Uterus (tissue), 3 donors: ENCODE measurements at regions not wholly inside any gene's neighbourhood (a gene's known extent, or its start where the extent isn't known, plus 50 kb on each side); places are given as distances from the start of the nearest gene placed in this dataset.

Experiments
- DNase-seq, 2 donors: peaks; one replicate each; pipeline ENCODE4 v3.0.0-alpha.2; 2019 to 2020
- H3K27ac ChIP-seq, 2 donors: fragments of 200-600 bp; sonication (generic); 1 replicate in 1 of 2; 2 replicates in 1 of 2; pipeline ENCODE4 v1.5.1; 2016 to 2018
- H3K27me3 ChIP-seq, 2 donors: fragments of 200-600 bp; sonication (generic); one replicate each; pipeline ENCODE4 v1.5.1; 2018 to 2019; ENCODE audit warnings: control low read depth in 1 of 2
- H3K36me3 ChIP-seq, 2 donors: fragments of 200-600 bp; sonication (generic); one replicate each; pipeline ENCODE4 v1.5.1; 2019; ENCODE audit warnings: control low read depth in 1 of 2
- H3K4me1 ChIP-seq, 2 donors: fragments of 200-600 bp; sonication (generic); one replicate each; pipeline ENCODE4 v1.5.1; 2018 to 2019; ENCODE audit warnings: control low read depth in 1 of 2
- H3K4me3 ChIP-seq, 2 donors: fragments of 200-600 bp; sonication (generic); 1 replicate in 1 of 2; 2 replicates in 1 of 2; pipeline ENCODE4 v1.5.1; 2018 to 2019; ENCODE audit warnings: mild to moderate bottlenecking in 1 of 2
- H3K9me3 ChIP-seq, 2 donors: fragments of 200-600 bp; sonication (generic); one replicate each; pipeline ENCODE4 v1.5.1; 2019; ENCODE audit warnings: control low read depth in 1 of 2
- POLR2A ChIP-seq, 2 donors: fragments of 450-650 bp; IDR thresholded peaks; one replicate each; pipeline ENCODE4 v1.6.1; 2016; ENCODE audit warnings: antibody characterized with exemption in 2 of 2, mild to moderate bottlenecking in 1 of 2, moderate library complexity in 1 of 2
- intact Hi-C: fragments of 100-400 bp; cut with DNase I; formaldehyde crosslinking; loops from one replicate; pipeline ENCODE4 v1.15.1; 2023; ENCODE audit warnings: low total_unique reads
- TF ChIP-seq, protein P1 (sequence below), 4 experiments: fragments of 200-600 bp in 2 of 4; fragments of 450-650 bp in 2 of 4; sonication (generic) in 2 of 4; IDR thresholded peaks; one replicate each; pipeline ENCODE4 v1.5.1; 2016 to 2019; ENCODE audit warnings: antibody characterized with exemption in 4 of 4, mild to moderate bottlenecking in 2 of 4, moderate library complexity in 1 of 4
- donor health status: DM: yes; HTN: yes; CAD: no.

DNA sequence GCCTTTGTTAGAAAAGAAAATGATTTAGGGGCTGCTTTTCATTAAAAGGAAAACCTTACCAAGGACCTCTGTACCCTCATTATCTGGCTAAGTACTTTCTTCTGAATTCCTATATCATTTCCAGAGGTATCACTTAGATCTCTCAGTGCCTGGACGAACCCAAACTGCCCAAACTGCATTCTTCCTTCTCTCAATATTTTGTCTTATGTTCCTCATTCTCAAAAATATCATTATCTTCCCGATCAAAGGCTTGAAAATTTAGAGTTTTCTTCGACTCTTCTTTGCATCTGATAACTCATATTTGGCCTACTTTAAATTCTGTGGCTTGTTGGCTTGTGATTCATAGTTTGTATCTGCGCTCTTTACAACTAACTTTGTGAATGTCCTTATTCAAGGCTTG is 136.7 kb upstream of the TAF11L2 start:
- no peak for TF ChIP-seq POLR2A (IDR thresholded peaks at IDR 0.05)
- TF ChIP-seq, protein P1, sequence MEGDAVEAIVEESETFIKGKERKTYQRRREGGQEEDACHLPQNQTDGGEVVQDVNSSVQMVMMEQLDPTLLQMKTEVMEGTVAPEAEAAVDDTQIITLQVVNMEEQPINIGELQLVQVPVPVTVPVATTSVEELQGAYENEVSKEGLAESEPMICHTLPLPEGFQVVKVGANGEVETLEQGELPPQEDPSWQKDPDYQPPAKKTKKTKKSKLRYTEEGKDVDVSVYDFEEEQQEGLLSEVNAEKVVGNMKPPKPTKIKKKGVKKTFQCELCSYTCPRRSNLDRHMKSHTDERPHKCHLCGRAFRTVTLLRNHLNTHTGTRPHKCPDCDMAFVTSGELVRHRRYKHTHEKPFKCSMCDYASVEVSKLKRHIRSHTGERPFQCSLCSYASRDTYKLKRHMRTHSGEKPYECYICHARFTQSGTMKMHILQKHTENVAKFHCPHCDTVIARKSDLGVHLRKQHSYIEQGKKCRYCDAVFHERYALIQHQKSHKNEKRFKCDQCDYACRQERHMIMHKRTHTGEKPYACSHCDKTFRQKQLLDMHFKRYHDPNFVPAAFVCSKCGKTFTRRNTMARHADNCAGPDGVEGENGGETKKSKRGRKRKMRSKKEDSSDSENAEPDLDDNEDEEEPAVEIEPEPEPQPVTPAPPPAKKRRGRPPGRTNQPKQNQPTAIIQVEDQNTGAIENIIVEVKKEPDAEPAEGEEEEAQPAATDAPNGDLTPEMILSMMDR (IDR thresholded peaks at IDR 0.05), result no peak
- no peak overlapping the region for H3K4me3 ChIP-seq
- intact Hi-C loops, result no loop called here
- H3K9me3 ChIP-seq, result no peaks in the 10 kb centered on the region
- no peak for DNase-seq
- H3K27ac ChIP-seq, result no peak overlapping the region
- no peaks in the 10 kb centered on the region for H3K4me1 ChIP-seq
- H3K27me3 ChIP-seq, result no peaks in the 10 kb centered on the region
- no peaks in the 10 kb centered on the region for H3K36me3 ChIP-seq

DNA sequence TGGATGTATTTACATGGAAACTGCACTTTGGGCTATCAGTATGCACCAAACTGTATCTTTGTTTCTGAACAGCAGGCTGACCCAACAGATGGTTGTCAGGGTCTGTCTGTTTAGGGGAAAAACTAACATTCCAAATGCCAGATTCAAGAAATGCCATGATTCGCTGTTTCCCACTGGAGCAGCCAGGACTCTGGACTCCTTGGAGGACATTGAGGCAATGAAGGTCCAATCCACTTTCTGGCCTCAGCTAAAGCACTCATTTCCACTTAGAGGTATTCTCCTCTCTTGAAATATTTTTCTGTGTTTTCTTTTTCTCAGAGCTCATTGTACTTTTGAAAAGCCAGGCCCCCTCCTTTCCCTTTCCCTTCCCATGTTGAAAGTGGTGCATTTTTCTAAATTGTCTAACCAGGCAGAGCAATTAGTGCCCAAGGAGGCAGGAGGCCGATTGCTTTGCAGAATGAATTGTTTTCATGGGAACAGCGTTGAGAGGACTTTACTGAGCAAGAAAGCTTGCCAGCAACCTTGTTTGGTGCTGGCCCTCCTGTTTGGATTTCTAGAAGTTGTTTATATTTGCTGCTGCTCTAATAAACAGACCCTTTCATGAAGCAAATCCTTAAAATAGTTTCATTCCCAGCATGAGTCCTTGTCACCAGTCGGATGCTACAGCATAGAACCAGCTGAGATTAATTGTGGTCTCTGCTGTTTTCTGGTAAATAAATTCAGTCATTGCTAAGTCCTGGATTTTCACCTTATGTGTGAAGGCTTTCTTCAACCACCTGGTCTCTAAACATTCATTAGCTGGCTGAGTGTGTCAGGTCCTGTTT is 132.8 kb upstream of the TAF11L2 start:
- DNase-seq, result no peak
- intact Hi-C loops, result no loop called here
- Histone ChIP-seq H3K27me3 (no peaks in the 10 kb centered on the region), H3K36me3 (no peaks in the 10 kb centered on the region), H3K4me1 (no peaks in the 10 kb centered on the region), H3K27ac (no peak overlapping the region), H3K4me3 (no peak overlapping the region), H3K9me3 (no peaks in the 10 kb centered on the region)
- TF ChIP-seq, protein P1 (IDR thresholded peaks at IDR 0.05), result no peak
- no peak for TF ChIP-seq POLR2A (IDR thresholded peaks at IDR 0.05)

DNA sequence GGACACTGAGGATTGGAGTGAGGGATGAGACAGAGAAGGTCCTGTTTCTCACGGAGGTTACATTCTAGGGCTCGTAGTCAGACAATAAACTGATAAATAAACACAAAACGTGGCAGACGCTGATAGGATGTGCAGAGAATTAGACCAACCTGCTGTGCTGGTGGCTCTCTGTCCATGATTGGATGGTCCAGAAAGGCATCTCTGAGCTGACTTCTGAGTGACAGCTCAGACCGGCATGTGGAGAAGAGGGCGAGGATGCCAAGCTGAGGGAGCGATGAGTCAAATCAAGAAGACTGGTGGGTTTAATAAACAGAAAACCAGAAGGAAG is 132.3 kb upstream of the TAF11L2 start:
- intact Hi-C loops, result no loop called here
- H3K4me3 ChIP-seq, result no peak overlapping the region
- H3K27ac ChIP-seq, result no peak overlapping the region
- H3K9me3 ChIP-seq, result no peaks in the 10 kb centered on the region
- no peak for DNase-seq
- H3K4me1 ChIP-seq, result no peaks in the 10 kb centered on the region
- H3K36me3 ChIP-seq, result no peaks in the 10 kb centered on the region
- H3K27me3 ChIP-seq, result no peaks in the 10 kb centered on the region
- TF ChIP-seq POLR2A (IDR thresholded peaks at IDR 0.05), result no peak
- TF ChIP-seq, protein P1 (IDR thresholded peaks at IDR 0.05), result no peak

DNA sequence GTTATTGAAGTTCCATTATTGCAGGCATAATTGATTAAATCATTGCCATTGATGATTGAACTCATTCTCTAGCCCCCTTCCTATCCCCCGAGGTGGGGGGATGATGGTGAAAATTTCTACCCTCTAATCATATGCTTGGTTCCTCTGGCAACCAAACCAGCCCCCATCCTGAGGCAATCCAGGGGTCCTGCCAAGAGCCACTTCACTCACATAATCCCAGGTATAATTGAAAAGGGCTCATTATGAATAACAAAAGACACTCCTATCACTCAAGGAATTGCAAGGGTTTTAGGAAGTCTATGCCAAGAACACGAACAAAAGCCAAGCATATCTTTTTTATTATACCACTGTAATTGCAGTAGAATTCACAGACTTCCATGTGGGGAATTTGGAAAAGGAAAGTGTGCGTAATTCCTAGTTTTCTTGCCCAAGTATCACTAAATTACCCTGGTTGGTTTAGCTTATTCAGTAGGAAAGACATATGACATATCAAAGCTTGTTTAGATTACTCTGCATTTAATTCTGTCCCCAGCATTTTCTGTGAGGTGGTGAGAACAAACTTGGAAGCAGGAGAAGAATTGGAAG is 130.7 kb upstream of the TAF11L2 start:
- H3K4me1 ChIP-seq, result no peaks in the 10 kb centered on the region
- H3K27ac ChIP-seq, result no peak overlapping the region
- no peak overlapping the region for H3K4me3 ChIP-seq
- intact Hi-C loops, result no loop called here
- no peaks in the 10 kb centered on the region for H3K9me3 ChIP-seq
- no peaks in the 10 kb centered on the region for H3K27me3 ChIP-seq
- no peaks in the 10 kb centered on the region for H3K36me3 ChIP-seq
- no peak for DNase-seq
- TF ChIP-seq, protein P1 (IDR thresholded peaks at IDR 0.05), result no peak
- no peak for TF ChIP-seq POLR2A (IDR thresholded peaks at IDR 0.05)

DNA sequence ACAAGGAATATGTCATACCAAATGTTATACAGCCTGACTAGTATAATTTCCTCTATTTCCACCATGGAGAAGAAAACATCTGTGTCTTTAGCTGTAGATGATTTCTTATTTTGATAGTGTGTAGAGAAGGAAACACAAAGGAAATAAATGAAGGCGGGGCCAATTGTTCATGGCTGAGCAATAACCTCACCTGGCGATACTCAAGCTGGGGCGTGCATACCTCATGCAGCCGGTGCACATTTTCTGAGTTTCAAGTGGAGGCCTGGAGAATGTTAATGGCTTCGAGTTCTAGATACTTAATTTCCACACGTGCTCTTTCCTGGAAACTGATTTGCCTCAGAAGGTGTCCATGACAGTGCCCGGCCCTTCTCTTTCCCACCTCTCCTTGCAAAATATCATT is 127.4 kb upstream of the TAF11L2 start:
- Histone ChIP-seq H3K36me3 (no peaks in the 10 kb centered on the region), H3K9me3 (no peaks in the 10 kb centered on the region), H3K4me3 (no peak overlapping the region), H3K27ac (no peak overlapping the region), H3K4me1 (no peaks in the 10 kb centered on the region), H3K27me3 (no peaks in the 10 kb centered on the region)
- intact Hi-C loops, result no loop called here
- TF ChIP-seq, protein P1 (IDR thresholded peaks at IDR 0.05), result no peak
- TF ChIP-seq POLR2A (IDR thresholded peaks at IDR 0.05), result no peak
- no peak for DNase-seq
